ENCODE measurements at regions not wholly inside any gene's neighbourhood (a gene's known extent, or its start where the extent isn't known, plus 50 kb on each side); places are given as distances from the start of the nearest gene placed in this dataset.

DNA sequence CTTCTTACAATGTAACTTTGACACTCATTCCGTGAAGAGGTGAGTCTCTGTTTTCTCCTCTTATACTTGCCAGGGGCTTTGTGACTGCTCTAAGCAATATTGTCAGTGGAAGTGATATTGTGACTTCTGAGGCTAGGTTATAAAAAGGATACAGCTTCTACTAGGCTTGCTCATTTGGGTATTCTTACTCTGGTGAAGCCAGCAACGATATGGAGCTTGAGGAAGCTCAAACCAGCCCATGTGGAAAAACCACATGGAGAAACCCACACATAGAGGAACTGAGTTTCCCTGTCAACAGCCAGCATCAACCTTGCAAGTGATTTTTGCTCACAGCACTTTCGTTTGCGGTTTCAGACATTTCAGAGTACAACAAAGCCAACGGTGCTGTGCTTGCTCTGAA, 149.6 kb upstream of the SEMA3E start:
- TF ChIP-seq CSDC2 (CRISPR knock-in tag; IDR thresholded peaks at IDR 0.05) = no peak
- TF ChIP-seq ZC3H10 (CRISPR knock-in tag; IDR thresholded peaks at IDR 0.05) = no peak
- no peak for TF ChIP-seq RARB (CRISPR knock-in tag; IDR thresholded peaks at IDR 0.05)
- TF ChIP-seq PATZ1 (CRISPR knock-in tag; IDR thresholded peaks at IDR 0.05; ENCODE audit: borderline replicate concordance) = no peak
- no peak for TF ChIP-seq PPARA (CRISPR knock-in tag; IDR thresholded peaks at IDR 0.05; ENCODE audit: borderline replicate concordance)
- no peak for TF ChIP-seq SNAI2 (CRISPR knock-in tag; IDR thresholded peaks at IDR 0.05)
- TF ChIP-seq GLIS3 (CRISPR knock-in tag; IDR thresholded peaks at IDR 0.05) = no peak
- no peak for TF ChIP-seq BACH2 (CRISPR knock-in tag; IDR thresholded peaks at IDR 0.05; ENCODE audit: borderline replicate concordance)
- TF ChIP-seq TCF4 (CRISPR knock-in tag; IDR thresholded peaks at IDR 0.05; ENCODE audit: borderline replicate concordance) = no peak
- TF ChIP-seq, protein P1, sequence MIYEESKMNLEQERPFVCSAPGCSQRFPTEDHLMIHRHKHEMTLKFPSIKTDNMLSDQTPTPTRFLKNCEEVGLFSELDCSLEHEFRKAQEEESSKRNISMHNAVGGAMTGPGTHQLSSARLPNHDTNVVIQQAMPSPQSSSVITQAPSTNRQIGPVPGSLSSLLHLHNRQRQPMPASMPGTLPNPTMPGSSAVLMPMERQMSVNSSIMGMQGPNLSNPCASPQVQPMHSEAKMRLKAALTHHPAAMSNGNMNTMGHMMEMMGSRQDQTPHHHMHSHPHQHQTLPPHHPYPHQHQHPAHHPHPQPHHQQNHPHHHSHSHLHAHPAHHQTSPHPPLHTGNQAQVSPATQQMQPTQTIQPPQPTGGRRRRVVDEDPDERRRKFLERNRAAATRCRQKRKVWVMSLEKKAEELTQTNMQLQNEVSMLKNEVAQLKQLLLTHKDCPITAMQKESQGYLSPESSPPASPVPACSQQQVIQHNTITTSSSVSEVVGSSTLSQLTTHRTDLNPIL (CRISPR knock-in tag; IDR thresholded peaks at IDR 0.05; ENCODE audit: low read depth) = no peak
- no peak for TF ChIP-seq ZNF70 (CRISPR knock-in tag; IDR thresholded peaks at IDR 0.05)
- TF ChIP-seq ESRRG (CRISPR knock-in tag; IDR thresholded peaks at IDR 0.05) = no peak
- TF ChIP-seq TSHZ2 (CRISPR knock-in tag; IDR thresholded peaks at IDR 0.05) = no peak
- no peak for TF ChIP-seq ZFP3 (CRISPR knock-in tag; IDR thresholded peaks at IDR 0.05)
- no peak for TF ChIP-seq ARNTL (CRISPR knock-in tag; IDR thresholded peaks at IDR 0.05; ENCODE audit: borderline replicate concordance, low read depth)
- no peak for TF ChIP-seq ZNF565 (CRISPR knock-in tag; conservative IDR thresholded peaks at IDR 0.05; ENCODE audit: low read depth)
- TF ChIP-seq POU6F1 (CRISPR knock-in tag; IDR thresholded peaks at IDR 0.05; ENCODE audit: borderline replicate concordance, low read depth) = no peak
- TF ChIP-seq, protein P2, sequence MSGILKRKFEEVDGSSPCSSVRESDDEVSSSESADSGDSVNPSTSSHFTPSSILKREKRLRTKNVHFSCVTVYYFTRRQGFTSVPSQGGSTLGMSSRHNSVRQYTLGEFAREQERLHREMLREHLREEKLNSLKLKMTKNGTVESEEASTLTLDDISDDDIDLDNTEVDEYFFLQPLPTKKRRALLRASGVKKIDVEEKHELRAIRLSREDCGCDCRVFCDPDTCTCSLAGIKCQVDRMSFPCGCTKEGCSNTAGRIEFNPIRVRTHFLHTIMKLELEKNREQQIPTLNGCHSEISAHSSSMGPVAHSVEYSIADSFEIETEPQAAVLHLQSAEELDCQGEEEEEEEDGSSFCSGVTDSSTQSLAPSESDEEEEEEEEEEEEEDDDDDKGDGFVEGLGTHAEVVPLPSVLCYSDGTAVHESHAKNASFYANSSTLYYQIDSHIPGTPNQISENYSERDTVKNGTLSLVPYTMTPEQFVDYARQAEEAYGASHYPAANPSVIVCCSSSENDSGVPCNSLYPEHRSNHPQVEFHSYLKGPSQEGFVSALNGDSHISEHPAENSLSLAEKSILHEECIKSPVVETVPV (CRISPR knock-in tag; IDR thresholded peaks at IDR 0.05) = no peak
- no peak for TF ChIP-seq ZNF8 (CRISPR knock-in tag; IDR thresholded peaks at IDR 0.05)
- ATAC-seq = no peak

DNA sequence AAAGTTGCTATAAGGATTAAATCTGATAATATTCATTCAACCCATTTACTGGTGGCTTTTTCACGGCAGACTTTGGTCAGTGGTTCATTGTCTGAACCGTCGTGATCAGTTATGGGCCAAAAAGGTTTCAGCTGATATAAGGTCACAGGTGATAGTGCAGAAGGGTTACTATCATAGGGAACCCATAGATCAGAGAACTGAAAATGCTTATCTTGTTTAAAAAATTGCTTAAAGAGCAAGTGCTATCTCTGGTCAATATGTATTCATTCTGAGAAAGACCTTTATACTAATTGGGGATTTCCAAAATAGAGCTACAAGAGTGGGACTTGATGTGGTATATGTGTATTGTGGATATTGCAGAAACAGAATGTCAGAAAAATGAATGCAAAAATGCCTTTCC, 147.8 kb upstream of the SEMA3E start:
- ATAC-seq = no peak
- TF ChIP-seq, protein P1 (CRISPR knock-in tag; IDR thresholded peaks at IDR 0.05; ENCODE audit: low read depth) = no peak
- TF ChIP-seq GLIS3 (CRISPR knock-in tag; IDR thresholded peaks at IDR 0.05) (no peak), BACH2 (CRISPR knock-in tag; IDR thresholded peaks at IDR 0.05; ENCODE audit: borderline replicate concordance) (no peak), ZNF8 (CRISPR knock-in tag; IDR thresholded peaks at IDR 0.05) (no peak), TCF4 (CRISPR knock-in tag; IDR thresholded peaks at IDR 0.05; ENCODE audit: borderline replicate concordance) (no peak), TOX (CRISPR knock-in tag; IDR thresholded peaks at IDR 0.05; ENCODE audit: borderline replicate concordance) (no peak), ISL1 (CRISPR knock-in tag; IDR thresholded peaks at IDR 0.05) (no peak), ZFP3 (CRISPR knock-in tag; IDR thresholded peaks at IDR 0.05) (no peak), OSR1 (CRISPR knock-in tag; IDR thresholded peaks at IDR 0.05) (no peak), TSHZ2 (CRISPR knock-in tag; IDR thresholded peaks at IDR 0.05) (no peak), ESRRG (CRISPR knock-in tag; IDR thresholded peaks at IDR 0.05) (no peak), ZNF565 (CRISPR knock-in tag; conservative IDR thresholded peaks at IDR 0.05; ENCODE audit: low read depth) (no peak), ARNTL (CRISPR knock-in tag; IDR thresholded peaks at IDR 0.05; ENCODE audit: borderline replicate concordance, low read depth) (no peak), POU6F1 (CRISPR knock-in tag; IDR thresholded peaks at IDR 0.05; ENCODE audit: borderline replicate concordance, low read depth) (no peak)
- TF ChIP-seq, protein P2 (CRISPR knock-in tag; IDR thresholded peaks at IDR 0.05) = no peak
